OCI-LY7 (cell line): ENCODE measurements at regions not wholly inside any gene's neighbourhood (a gene's known extent, or its start where the extent isn't known, plus 50 kb on each side); places are given as distances from the start of the nearest gene placed in this dataset.

Source experiments
- CTCF ChIP-seq: fragments of 200-600 bp; sonication (generic); conservative IDR thresholded peaks from 2 replicates; pipeline ENCODE4 v1.5.1; 2014; ENCODE audit warnings: mild to moderate bottlenecking, antibody characterized with exemption, low read length, moderate library complexity, mixed read lengths
- EZH2phosphoT487 ChIP-seq: fragments of 200-600 bp; sonication (generic); IDR thresholded peaks from 2 replicates; pipeline ENCODE4 v1.6.1; 2018; ENCODE audit warnings: low read depth, borderline replicate concordance, mild to moderate bottlenecking, mixed run types, antibody characterized with exemption, low read length, moderate library complexity, mixed read lengths

- TF ChIP-seq CTCF (no peak), EZH2phosphoT487 (no peak)
Measured at GRCh38 chr15:50837256-50837770, 71.2 kb upstream of the AP4E1 start.
